ENCODE measurements at regions not wholly inside any gene's neighbourhood (a gene's known extent, or its start where the extent isn't known, plus 50 kb on each side); places are given as distances from the start of the nearest gene placed in this dataset.

- no peak overlapping the region for H2AFZ ChIP-seq (ENCODE audit: low read length)
- H3K4me3 ChIP-seq (ENCODE audit: low read length) = no peak overlapping the region
- no peak overlapping the region for H3K4me2 ChIP-seq (ENCODE audit: low read depth, low read length)
- H3K9me2 ChIP-seq (replicated peaks; ENCODE audit: insufficient read depth, low read length) = no peaks in the 10 kb centered on the region
- H3K36me3 ChIP-seq (replicated peaks; ENCODE audit: insufficient read depth, low read length) = no peaks in the 10 kb centered on the region
- H3F3A ChIP-seq (ENCODE audit: insufficient read depth, low read length) = no peaks in the 10 kb centered on the region
- no peak for DNase-seq
- no peaks in the 10 kb centered on the region for H3K79me2 ChIP-seq (ENCODE audit: low read length)
- H3K4me1 ChIP-seq (ENCODE audit: low read length) = no peaks in the 10 kb centered on the region
- no peak overlapping the region for H3K9ac ChIP-seq (ENCODE audit: low read length)
- H3K27ac ChIP-seq (ENCODE audit: low read length) = no peak overlapping the region
- no peaks in the 10 kb centered on the region for H3K9me3 ChIP-seq (replicated peaks; ENCODE audit: insufficient read depth, low read length)
- H4K20me1 ChIP-seq (ENCODE audit: insufficient read depth, low read length) = no peaks in the 10 kb centered on the region
- no peak for TF ChIP-seq EZH2 (optimal IDR thresholded peaks at IDR 0.05; ENCODE audit: low read depth, low read length)
- TF ChIP-seq EZH2phosphoT487 (IDR thresholded peaks at IDR 0.05; ENCODE audit: low read length) = no peak
- TF ChIP-seq CTCF (IDR thresholded peaks at IDR 0.05; ENCODE audit: low read length) = no peak
- no peaks in the 10 kb centered on the region for H3K27me3 ChIP-seq (replicated peaks; ENCODE audit: insufficient read depth, low read length)
Observed at GRCh38 chr2:103798291-103798690, 1036.5 kb downstream of the TMEM182 start.

GRCh38 chr2:103804013-103804412 lies 1042.2 kb downstream of the TMEM182 start:
- Histone ChIP-seq H3K27ac (ENCODE audit: low read length) (no peak overlapping the region), H3K4me1 (ENCODE audit: low read length) (no peaks in the 10 kb centered on the region), H3K9me2 (replicated peaks; ENCODE audit: insufficient read depth, low read length) (no peaks in the 10 kb centered on the region), H3K4me2 (ENCODE audit: low read depth, low read length) (no peak overlapping the region), H3K36me3 (replicated peaks; ENCODE audit: insufficient read depth, low read length) (no peaks in the 10 kb centered on the region), H4K20me1 (ENCODE audit: insufficient read depth, low read length) (no peaks in the 10 kb centered on the region), H3K4me3 (ENCODE audit: low read length) (no peak overlapping the region), H3K79me2 (ENCODE audit: low read length) (no peaks in the 10 kb centered on the region), H3K9ac (ENCODE audit: low read length) (no peak overlapping the region), H2AFZ (ENCODE audit: low read length) (no peak overlapping the region), H3F3A (ENCODE audit: insufficient read depth, low read length) (no peaks in the 10 kb centered on the region), H3K9me3 (replicated peaks; ENCODE audit: insufficient read depth, low read length) (no peaks in the 10 kb centered on the region), H3K27me3 (replicated peaks; ENCODE audit: insufficient read depth, low read length) (no peaks in the 10 kb centered on the region)
- TF ChIP-seq EZH2 (optimal IDR thresholded peaks at IDR 0.05; ENCODE audit: low read depth, low read length) (no peak), EZH2phosphoT487 (IDR thresholded peaks at IDR 0.05; ENCODE audit: low read length) (no peak), CTCF (IDR thresholded peaks at IDR 0.05; ENCODE audit: low read length) (no peak)
- no peak for DNase-seq

- TF ChIP-seq EZH2 (optimal IDR thresholded peaks at IDR 0.05; ENCODE audit: low read depth, low read length) = no peak
- TF ChIP-seq CTCF (IDR thresholded peaks at IDR 0.05; ENCODE audit: low read length) = no peak
- no peak for TF ChIP-seq EZH2phosphoT487 (IDR thresholded peaks at IDR 0.05; ENCODE audit: low read length)
- no peaks in the 10 kb centered on the region for H3K4me1 ChIP-seq (ENCODE audit: low read length)
Observed at GRCh38 chr2:103805746-103806145, 1043.9 kb downstream of the TMEM182 start.

More at GRCh38 chr2:103805746-103806145, 1043.9 kb downstream of the TMEM182 start:
- no peak for DNase-seq
- Histone ChIP-seq H3K4me2 (ENCODE audit: low read depth, low read length) (no peak overlapping the region), H3K9ac (ENCODE audit: low read length) (no peak overlapping the region), H3F3A (ENCODE audit: insufficient read depth, low read length) (no peaks in the 10 kb centered on the region), H3K27me3 (replicated peaks; ENCODE audit: insufficient read depth, low read length) (no peaks in the 10 kb centered on the region), H3K27ac (ENCODE audit: low read length) (no peak overlapping the region), H3K9me2 (replicated peaks; ENCODE audit: insufficient read depth, low read length) (no peaks in the 10 kb centered on the region), H3K9me3 (replicated peaks; ENCODE audit: insufficient read depth, low read length) (no peaks in the 10 kb centered on the region), H3K36me3 (replicated peaks; ENCODE audit: insufficient read depth, low read length) (no peaks in the 10 kb centered on the region), H3K4me3 (ENCODE audit: low read length) (no peak overlapping the region), H4K20me1 (ENCODE audit: insufficient read depth, low read length) (no peaks in the 10 kb centered on the region), H3K79me2 (ENCODE audit: low read length) (no peaks in the 10 kb centered on the region), H2AFZ (ENCODE audit: low read length) (no peak overlapping the region)

All from MM.1S (cell line).